SK-N-MC (cell line): ENCODE measurements at regions not wholly inside any gene's neighbourhood (a gene's known extent, or its start where the extent isn't known, plus 50 kb on each side); places are given as distances from the start of the nearest gene placed in this dataset.

Source experiments
- EZH2 ChIP-seq: fragments of 200-600 bp; sonication (generic); IDR thresholded peaks from one replicate; pipeline ENCODE4 v1.6.1; 2017; ENCODE audit warnings: antibody characterized with exemption
- POLR2AphosphoS5 ChIP-seq: IDR thresholded peaks from 2 replicates; pipeline ENCODE4 v1.6.1; 2012; ENCODE audit warnings: mild to moderate bottlenecking, low read depth, low read length, borderline replicate concordance

GRCh38 chr7:43791-44540, 148.4 kb upstream of the FAM20C start:
- no peak for TF ChIP-seq EZH2
- TF ChIP-seq POLR2AphosphoS5, result no peak
